Activated T-cell treated with anti-CD3 and anti-CD28 coated beads, Interleukin-2, amount 50 U/mL, for 4 hours (primary cell): ENCODE measurements at regions not wholly inside any gene's neighbourhood (a gene's known extent, or its start where the extent isn't known, plus 50 kb on each side); places are given as distances from the start of the nearest gene placed in this dataset.
A peak's percentile ranks its signal among the peaks of the same experiment; 100 is the strongest.

Source experiments
- ATAC-seq, 2 donors: fragments of 200-7000 bp; cut with Tn5 transposase; one replicate each; pipeline ENCODE4 v1.10.0; 2021
- DNase-seq: peaks from one replicate; pipeline ENCODE4 v3.0.0-alpha.2; 2020
- H3K27me3 Mint-ChIP-seq: one replicate; pipeline ENCODE4 v1.8.0; 2021; ENCODE audit warnings: low read depth, mixed read lengths
- H3K36me3 Mint-ChIP-seq: one replicate; pipeline ENCODE4 v1.8.0; 2022; ENCODE audit warnings: mixed read lengths; ENCODE audit not compliant: insufficient read depth
- H3K4me1 Mint-ChIP-seq: one replicate; pipeline ENCODE4 v1.8.0; 2021; ENCODE audit warnings: low read depth, mixed read lengths
- H3K4me3 Mint-ChIP-seq: one replicate; pipeline ENCODE4 v1.8.0; 2021; ENCODE audit warnings: mild to moderate bottlenecking, moderate library complexity, mixed read lengths
- H3K9me3 Mint-ChIP-seq: one replicate; pipeline ENCODE4 v1.8.0; 2021; ENCODE audit warnings: mixed read lengths

GRCh38 chr3:139241783-139242182 lies 102.0 kb upstream of the MRPS22 start:
- Mint-ChIP-seq H3K4me3 (no peak overlapping the region), H3K4me1 (no peaks in the 10 kb centered on the region), H3K27me3 (peaks cover 20% of the 10 kb centered on the region), H3K9me3 (no peaks in the 10 kb centered on the region), H3K36me3 (no peaks in the 10 kb centered on the region)
- DNase-seq (no peak), ATAC-seq (no peak)

- ATAC-seq (no peak), DNase-seq (no peak)
- peaks cover 17% of the 10 kb centered on the region for H3K27me3 Mint-ChIP-seq
- no peaks in the 10 kb centered on the region for H3K4me1 Mint-ChIP-seq
- no peak overlapping the region for H3K4me3 Mint-ChIP-seq
- H3K36me3 Mint-ChIP-seq = no peaks in the 10 kb centered on the region
- no peaks in the 10 kb centered on the region for H3K9me3 Mint-ChIP-seq
Observed at GRCh38 chr3:139243710-139244109, 100.1 kb upstream of the MRPS22 start.

- Mint-ChIP-seq H3K36me3 (no peaks in the 10 kb centered on the region), H3K9me3 (no peaks in the 10 kb centered on the region), H3K4me1 (no peaks in the 10 kb centered on the region), H3K4me3 (no peak overlapping the region), H3K27me3 (peaks cover 18% of the 10 kb centered on the region)
- ATAC-seq = no peak
- DNase-seq = no peak
Observed at GRCh38 chr3:139248593-139249255, 95.1 kb upstream of the MRPS22 start.

DNA sequence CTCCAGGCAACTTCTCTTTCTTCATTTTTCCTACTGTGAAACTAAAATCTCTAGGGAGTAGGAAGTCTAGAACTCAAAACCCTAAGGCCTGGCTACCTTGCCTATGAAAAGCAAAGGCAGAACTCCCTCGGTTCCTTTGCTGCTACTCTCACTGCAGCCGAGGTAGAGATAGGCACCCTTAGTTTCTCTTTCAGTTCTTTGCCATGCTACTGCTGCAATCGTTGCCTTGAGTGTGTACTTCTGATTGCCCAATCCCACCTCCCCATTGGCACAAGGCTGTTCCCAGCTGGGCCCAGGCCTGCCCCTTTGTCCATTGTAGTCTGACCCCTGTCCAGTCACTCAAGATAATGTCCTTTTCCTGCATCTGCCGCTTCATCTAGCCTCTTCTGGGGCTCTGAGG lies 92.3 kb upstream of the MRPS22 start:
- DNase-seq (no peak), ATAC-seq (no peak)
- Mint-ChIP-seq H3K36me3 (no peaks in the 10 kb centered on the region), H3K4me1 (no peaks in the 10 kb centered on the region), H3K9me3 (no peaks in the 10 kb centered on the region), H3K4me3 (no peak overlapping the region), H3K27me3 (peaks cover 17% of the 10 kb centered on the region)

- ATAC-seq = no peak
- Mint-ChIP-seq H3K9me3 (no peaks in the 10 kb centered on the region), H3K36me3 (no peaks in the 10 kb centered on the region), H3K4me3 (no peak overlapping the region), H3K27me3 (peaks cover 16% of the 10 kb centered on the region), H3K4me1 (no peaks in the 10 kb centered on the region)
- DNase-seq = no peak
Observed at GRCh38 chr3:139252719-139253118, 91.1 kb upstream of the MRPS22 start.

DNA sequence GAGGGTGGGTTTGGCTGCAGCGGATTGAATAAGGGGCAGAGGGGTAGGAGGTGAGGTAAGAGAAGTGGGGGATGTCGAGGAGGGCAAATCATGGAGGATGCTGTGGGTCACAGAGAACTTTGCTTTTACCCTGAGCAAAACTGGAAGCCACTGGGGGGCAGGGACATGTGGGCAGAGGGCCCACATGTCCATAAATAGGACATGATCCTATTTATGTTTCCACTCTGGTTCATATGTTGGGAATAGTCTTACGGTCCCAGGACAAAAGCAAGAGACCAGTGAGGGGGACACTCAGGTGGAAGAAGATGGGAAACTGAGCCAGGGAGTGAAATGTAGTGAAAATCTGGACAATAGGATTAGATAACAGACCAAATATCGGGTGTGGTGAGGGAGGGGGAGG lies 85.5 kb upstream of the MRPS22 start:
- Mint-ChIP-seq H3K4me1 (no peaks in the 10 kb centered on the region), H3K36me3 (no peaks in the 10 kb centered on the region), H3K27me3 (peaks cover 17% of the 10 kb centered on the region), H3K4me3 (no peak overlapping the region), H3K9me3 (no peaks in the 10 kb centered on the region)
- no peak for DNase-seq
- ATAC-seq = no peak

GRCh38 chr3:139259398-139259797 lies 84.4 kb upstream of the MRPS22 start:
- ATAC-seq (no peak), DNase-seq (no peak)
- Mint-ChIP-seq H3K36me3 (no peaks in the 10 kb centered on the region), H3K4me1 (no peaks in the 10 kb centered on the region), H3K27me3 (peaks cover 11% of the 10 kb centered on the region), H3K4me3 (no peak overlapping the region), H3K9me3 (no peaks in the 10 kb centered on the region)

- Mint-ChIP-seq H3K4me3 (no peak overlapping the region), H3K9me3 (no peaks in the 10 kb centered on the region), H3K36me3 (no peaks in the 10 kb centered on the region), H3K4me1 (no peaks in the 10 kb centered on the region), H3K27me3 (peaks cover 11% of the 10 kb centered on the region)
- peak in 1 of 2 donors; percentile 21 for ATAC-seq
- DNase-seq = no peak
Observed at GRCh38 chr3:139260041-139260486, 83.8 kb upstream of the MRPS22 start.

GRCh38 chr3:139260793-139261736 lies 82.8 kb upstream of the MRPS22 start:
- Mint-ChIP-seq H3K4me1 (no peaks in the 10 kb centered on the region), H3K36me3 (no peaks in the 10 kb centered on the region), H3K9me3 (no peaks in the 10 kb centered on the region), H3K4me3 (no peak overlapping the region), H3K27me3 (peaks cover 11% of the 10 kb centered on the region)
- DNase-seq (no peak), ATAC-seq (no peak)

DNA sequence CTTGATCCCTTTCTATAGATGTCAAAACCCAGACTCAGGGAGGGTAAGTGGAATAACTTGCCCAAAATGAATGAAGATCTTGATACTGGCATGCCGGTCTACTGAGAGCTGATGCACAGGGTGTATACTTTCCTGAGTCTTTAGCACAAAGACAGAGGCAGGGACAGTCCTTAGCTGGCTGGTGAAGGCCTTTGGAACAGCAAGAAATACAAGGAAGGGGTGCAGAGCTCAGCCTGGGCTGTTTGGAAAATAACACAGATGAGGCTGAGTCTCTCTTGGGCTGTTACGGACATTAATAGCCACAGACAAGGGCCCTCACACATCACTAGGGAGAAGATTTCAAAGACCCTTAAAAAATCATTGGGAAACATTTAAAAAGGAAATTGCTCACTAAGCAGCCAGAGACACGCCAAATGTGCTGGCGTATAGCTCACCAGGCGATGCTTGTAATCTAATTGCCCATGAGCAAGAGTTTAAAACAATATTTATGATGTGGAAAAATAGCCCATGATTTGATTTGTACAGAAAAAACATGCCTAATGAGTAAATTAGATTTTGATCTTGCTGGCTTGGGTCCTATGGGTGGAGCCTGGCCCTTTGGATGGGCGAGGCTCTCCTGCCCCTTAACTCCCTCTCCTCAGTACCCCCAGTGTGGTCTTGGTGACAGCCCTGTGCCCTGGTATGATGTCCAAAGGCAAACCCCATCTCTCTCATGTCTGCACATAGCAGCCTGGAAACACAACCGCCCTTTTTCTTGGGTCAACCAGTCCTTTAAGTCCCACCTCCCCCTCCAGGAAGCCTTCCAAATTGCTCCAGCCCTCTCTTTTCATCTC lies 81.8 kb upstream of the MRPS22 start:
- no peak for DNase-seq
- Mint-ChIP-seq H3K9me3 (no peaks in the 10 kb centered on the region), H3K36me3 (no peaks in the 10 kb centered on the region), H3K4me1 (no peaks in the 10 kb centered on the region), H3K27me3 (peaks cover 11% of the 10 kb centered on the region), H3K4me3 (no peak overlapping the region)
- ATAC-seq = no peak

DNA sequence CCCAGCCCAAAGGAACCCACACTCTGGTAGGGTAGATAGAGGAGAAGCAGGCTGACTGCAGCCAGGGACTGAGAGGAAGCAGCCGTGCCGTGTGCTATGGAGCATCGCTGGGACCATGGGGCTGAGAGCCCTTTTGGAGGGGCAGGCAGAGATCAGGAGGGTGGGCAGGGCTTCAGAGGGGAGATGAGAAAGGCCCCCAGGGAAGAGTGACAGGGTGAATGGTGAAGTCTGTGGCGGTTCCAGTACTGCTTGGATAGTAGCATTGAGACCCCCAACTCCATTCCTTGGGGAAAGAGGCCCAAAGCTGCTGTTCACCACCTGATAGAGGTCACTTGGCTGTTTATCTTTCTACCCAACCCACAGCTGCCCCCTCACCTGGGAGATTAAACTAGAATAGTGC lies 80.0 kb upstream of the MRPS22 start:
- no peak for DNase-seq
- Mint-ChIP-seq H3K4me3 (no peak overlapping the region), H3K4me1 (no peaks in the 10 kb centered on the region), H3K27me3 (peaks cover 8% of the 10 kb centered on the region), H3K9me3 (no peaks in the 10 kb centered on the region), H3K36me3 (no peaks in the 10 kb centered on the region)
- ATAC-seq = no peak

DNA sequence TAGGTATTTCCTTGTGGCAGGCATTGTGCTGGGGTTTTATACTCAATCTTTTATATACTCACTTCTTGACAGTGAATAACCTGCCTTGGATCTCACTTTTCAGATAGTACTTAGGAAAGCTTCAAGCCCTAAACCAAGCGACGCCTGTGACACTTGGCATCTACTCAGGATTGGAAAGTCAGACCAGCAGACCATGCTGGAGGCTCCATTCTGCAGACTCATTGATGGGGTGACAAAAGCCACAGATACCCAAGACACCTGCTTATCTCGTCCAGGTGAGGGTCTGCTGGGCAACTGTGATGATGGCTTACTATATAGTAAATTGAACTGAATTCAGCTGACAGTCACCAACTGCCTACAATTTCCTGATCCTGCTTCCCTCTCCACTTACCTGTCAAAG lies 79.4 kb upstream of the MRPS22 start:
- H3K9me3 Mint-ChIP-seq = no peaks in the 10 kb centered on the region
- no peak for ATAC-seq
- no peak for DNase-seq
- no peak overlapping the region for H3K4me3 Mint-ChIP-seq
- no peaks in the 10 kb centered on the region for H3K36me3 Mint-ChIP-seq
- H3K4me1 Mint-ChIP-seq = no peaks in the 10 kb centered on the region
- H3K27me3 Mint-ChIP-seq = peaks cover 8% of the 10 kb centered on the region

DNA sequence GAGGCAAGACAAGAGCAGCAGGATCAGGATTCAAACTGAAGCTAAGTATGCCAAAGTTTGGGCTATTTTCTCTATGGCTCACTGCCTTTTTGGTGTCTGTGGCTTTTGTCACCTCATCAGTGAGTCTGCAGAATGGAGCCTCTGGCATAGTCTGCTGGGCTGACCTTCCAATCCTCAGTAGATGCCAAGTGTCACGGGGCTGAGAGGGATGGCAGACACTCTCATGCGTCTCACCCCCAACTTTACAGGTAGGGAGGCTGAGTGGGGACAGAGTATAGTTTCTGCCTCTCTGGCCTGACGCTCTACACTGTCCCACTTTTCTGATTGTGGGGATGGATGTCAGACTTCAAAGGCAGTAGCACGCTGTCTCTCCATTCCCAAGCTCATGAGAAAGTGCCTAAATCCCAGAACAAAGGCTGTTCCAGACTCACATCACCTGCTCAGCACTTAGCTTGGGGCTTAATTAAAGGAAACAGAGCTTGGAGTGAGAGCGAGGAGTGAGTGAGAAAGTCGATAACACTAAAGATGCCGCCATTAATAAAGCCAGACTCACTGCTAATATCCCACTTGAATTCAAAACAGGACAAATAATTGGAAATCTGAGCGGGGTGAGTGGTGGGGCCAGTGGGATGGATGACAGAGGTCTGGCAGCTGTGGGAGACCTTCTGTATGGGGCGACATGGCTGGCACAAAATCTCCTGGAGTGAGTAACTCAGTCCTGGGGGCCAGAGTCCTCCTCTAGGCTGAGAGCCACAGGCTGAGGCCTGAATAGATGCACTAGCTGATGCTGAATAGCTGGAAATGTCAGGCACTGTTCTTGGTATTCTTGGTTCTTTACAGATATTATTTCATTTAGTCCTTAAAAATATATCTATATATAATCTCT lies 78.4 kb upstream of the MRPS22 start:
- Mint-ChIP-seq H3K9me3 (no peaks in the 10 kb centered on the region), H3K4me3 (no peak overlapping the region), H3K27me3 (peaks cover 10% of the 10 kb centered on the region), H3K36me3 (no peaks in the 10 kb centered on the region), H3K4me1 (no peaks in the 10 kb centered on the region)
- DNase-seq (no peak), ATAC-seq (no peak)
